COLO829 (cell line): ENCODE measurements at regions not wholly inside any gene's neighbourhood (a gene's known extent, or its start where the extent isn't known, plus 50 kb on each side); places are given as distances from the start of the nearest gene placed in this dataset.
"Not testable (repeated sequence)": the region's sequence is repeated elsewhere in the genome, so short reads cannot be mapped to it uniquely, and the experiment has no call there.

Experiments used
- DNase-seq: peaks from one replicate; pipeline ENCODE4 v3.0.0; 2012; ENCODE audit warnings: low spot score

- no peak for DNase-seq
Observed at GRCh38 chr12:46884362-46884761, 58.6 kb upstream of the SLC38A4 start.

GRCh38 chr12:46886541-46887041 lies 60.8 kb upstream of the SLC38A4 start:
- no peak for DNase-seq

DNA sequence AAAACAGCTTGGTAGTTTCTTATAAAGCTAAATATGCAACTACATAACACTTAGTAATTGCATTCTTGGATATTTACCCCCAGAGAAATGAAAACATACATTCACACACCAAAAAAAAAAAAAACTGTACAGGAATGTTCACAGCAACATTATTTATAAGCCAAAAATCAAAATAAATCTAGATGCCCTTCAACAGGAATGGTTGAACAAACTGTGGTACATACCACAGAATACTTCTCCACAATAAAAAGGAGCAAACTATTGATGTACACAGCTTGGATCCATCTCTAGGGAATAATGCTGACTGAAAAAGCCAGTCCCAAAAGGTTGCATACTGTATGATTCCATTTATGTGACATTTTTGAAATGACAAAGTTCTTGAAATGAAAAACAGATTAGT lies 62.1 kb upstream of the SLC38A4 start:
- DNase-seq = no peak

DNA sequence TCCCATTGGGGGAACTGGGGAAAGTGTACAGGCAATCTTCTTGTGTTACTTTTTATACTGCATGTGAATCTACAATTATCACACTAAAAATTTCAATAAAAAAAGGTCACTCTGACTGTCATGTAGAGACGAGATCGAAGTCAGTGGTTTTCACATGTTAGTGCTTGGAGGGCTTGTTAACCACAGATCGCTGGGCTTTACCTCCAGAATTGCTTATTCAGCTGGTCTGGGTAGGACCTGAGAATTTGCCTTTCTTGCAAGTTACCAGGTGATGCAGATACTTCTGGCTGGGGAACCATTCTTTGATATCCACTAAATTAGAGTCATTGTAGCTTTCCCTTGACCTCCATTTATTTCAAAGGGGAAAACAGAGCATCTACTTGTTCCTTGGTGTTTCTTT lies 62.8 kb upstream of the SLC38A4 start:
- DNase-seq = no peak

DNA sequence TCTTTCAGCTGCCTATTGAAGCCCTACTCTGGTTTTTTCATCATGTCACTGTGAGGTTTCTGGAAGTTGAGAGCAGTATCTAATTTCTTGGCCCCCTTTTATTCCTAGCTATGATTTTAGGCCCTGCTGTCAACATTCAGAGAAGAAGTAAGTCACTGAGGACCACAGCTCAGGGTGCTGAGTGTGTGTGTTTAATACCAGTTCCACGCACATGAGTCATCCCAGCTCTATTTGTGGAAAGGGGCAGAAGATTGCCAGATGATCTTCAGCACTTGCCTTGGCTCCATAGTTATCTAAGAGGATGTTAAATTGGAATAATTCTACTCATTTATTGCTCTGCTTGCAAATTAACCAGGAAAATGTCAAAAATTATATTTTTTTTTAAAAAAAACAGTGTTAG lies 65.5 kb upstream of the SLC38A4 start:
- DNase-seq = no peak

DNA sequence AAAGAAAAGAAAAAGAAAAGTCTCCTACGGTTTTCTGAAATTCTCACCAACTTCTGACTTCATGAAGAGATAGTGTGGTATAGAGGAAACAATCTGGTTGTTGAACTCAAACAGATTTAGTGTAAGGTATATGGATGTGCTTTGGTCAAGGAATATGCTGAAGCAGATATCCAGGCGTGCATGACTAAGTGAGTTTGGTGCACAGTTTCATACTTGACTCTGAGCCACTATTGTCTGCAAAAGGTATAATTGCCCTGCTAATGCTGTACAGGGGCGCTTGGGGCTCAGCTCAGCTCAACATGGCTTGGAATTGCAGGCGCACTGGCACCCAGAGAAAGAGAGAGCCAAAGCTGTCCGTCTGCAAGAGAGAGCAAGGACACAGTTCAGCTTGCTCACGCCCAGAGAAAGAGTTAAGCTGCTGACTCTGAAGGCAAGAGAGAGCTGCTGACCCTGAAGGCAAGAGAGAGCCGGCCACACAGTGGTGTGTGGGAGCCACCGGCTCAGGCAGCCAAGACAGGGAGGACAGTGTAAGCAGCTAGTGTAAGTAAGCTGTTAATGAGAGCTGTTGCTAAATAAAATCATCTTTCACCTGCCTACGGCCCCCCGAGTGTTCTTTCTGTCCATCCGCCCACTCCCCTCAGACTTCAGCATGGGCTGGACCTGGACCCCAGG lies 66.4 kb upstream of the SLC38A4 start:
- DNase-seq = no peak

- DNase-seq = no peak
Observed at GRCh38 chr12:46892887-46893286, 67.1 kb upstream of the SLC38A4 start.

GRCh38 chr12:46893434-46893833 lies 67.6 kb upstream of the SLC38A4 start:
- no peak for DNase-seq

- no peak for DNase-seq
Observed at GRCh38 chr12:46895726-46896125, 69.9 kb upstream of the SLC38A4 start.

- DNase-seq = no peak
Observed at GRCh38 chr12:46896680-46897079, 70.9 kb upstream of the SLC38A4 start.

DNA sequence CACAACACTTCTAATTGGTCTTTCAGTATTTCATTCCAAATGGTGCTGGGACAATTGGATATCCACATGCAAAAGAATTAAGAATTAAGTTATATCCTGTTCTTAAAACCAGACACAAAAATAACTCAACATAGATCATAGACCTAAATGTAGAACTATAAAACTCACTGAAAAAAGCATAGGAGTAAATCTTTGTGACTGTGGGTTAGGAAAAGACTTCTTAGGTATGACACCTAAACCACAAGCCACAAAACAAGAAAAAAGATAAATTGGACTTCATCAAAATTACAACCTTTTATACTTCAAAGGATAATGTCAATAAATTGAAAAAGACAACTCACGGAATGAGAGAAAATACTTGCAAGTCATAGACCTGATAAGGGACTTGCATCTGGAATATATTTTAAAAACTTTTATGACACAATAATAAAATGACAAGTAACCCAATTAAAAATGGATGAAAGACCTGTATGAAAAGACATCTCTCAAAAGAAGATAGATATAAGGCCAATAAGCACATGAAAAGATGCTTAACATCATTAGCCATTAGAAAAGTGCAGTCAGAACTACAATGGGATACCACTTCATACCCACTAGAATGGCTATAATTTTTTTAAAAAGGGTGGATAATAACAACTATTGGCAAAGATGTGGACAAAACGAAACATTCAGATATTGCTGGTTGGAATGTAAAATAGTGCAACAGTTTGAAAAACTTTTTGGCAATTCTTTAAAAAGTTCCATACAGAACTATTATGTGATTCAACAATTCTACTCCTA lies 72.5 kb upstream of the SLC38A4 start:
- no peak for DNase-seq

GRCh38 chr12:46898989-46899388 lies 73.2 kb upstream of the SLC38A4 start:
- no peak for DNase-seq

- no peak for DNase-seq
Observed at GRCh38 chr12:46900734-46901463, 75.1 kb upstream of the SLC38A4 start.

- DNase-seq = no peak
Observed at GRCh38 chr12:46901464-46902205, 75.8 kb upstream of the SLC38A4 start.

DNA sequence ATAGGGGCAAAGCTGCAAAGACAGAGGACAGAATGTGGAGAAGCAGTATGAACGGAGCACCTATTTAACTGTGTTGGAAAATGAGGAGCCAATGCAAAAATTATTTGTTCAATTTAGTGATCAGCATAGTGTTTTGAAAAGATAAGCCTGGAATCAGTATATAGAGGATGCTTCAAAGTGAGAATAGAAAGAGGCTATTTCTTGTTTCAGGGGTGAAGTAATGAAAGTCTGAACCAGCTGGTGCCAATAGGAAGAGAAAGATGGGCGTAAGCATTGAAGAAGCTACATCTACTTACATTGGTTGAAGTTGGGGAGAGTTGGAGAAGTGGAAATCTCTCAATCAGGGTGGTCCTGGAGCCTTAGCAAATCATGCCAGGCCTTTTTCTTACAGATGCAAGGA lies 77.3 kb upstream of the SLC38A4 start:
- DNase-seq = no peak

- no peak for DNase-seq
Observed at GRCh38 chr12:46904406-46905238, 78.8 kb upstream of the SLC38A4 start.

DNA sequence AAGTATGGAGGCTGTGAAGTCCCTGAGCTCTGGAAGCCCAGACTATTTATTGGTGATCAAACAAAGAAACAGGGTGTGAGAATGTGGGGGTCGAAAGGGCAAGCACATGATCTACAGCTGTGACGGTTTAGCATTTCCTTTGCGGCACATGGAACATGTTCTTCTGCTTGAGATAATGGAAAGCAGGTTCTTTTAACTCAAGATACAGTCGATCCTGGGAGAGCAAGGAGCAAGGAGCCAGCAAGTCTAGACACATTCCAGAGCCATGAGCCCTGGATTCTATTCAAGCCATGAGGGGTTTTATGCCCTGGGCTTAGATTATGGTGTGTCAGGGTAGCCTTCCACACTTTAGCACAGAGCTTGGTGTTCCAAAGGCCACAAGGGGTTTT lies 79.4 kb upstream of the SLC38A4 start:
- DNase-seq = not testable (repeated sequence)

DNA sequence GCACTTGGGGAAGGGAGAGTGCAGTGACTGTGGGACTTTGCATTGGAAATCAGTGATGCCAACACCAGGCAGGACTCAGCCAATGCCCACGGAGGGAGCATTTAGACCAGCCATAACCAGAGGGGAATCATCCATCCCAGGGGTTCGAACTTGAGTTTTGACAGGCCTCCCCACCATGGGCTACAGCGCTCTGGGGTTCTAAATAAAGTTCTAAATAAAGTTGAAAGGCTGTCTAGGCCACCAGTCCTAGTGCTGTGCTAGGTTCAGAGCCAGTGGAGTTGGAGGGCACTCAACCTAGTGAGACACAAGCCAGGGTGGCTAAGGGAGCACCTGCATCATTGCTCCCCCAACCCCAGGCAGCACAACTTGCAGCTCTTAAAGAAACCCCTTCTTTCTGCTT lies 82.0 kb upstream of the SLC38A4 start:
- no peak for DNase-seq

DNA sequence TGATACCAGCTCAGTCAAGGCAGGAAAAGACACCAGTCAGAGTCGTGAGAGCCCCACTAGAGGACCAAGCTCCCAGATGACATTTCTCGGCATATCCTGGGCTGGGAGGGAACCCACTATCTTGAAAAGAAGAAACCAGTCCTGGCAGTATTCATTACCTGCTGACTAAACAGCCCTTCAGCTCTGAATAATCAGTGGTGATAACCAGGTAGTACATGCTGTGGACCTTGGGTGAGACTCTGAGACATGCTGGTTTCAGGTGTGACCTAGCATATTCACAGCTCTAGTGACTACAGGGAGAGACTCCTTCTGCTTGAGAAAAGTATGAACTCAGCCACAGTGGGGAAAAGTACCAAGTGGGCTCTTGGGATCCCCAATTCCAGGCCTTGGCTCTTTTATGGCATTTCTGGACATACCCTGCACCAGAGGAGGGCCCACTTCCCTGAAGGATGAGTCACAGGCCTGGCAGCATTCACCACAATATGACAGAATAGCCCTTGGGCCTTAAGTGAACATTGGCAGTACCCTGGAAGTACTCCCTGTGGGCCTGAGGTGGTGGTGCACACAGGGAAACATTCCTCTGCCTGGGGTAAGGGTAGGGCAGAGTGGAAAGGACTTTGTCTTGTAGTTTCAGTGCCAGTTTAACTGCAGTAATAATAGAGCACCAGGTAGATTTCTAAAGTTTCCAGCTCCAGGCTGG lies 82.6 kb upstream of the SLC38A4 start:
- no peak for DNase-seq

DNA sequence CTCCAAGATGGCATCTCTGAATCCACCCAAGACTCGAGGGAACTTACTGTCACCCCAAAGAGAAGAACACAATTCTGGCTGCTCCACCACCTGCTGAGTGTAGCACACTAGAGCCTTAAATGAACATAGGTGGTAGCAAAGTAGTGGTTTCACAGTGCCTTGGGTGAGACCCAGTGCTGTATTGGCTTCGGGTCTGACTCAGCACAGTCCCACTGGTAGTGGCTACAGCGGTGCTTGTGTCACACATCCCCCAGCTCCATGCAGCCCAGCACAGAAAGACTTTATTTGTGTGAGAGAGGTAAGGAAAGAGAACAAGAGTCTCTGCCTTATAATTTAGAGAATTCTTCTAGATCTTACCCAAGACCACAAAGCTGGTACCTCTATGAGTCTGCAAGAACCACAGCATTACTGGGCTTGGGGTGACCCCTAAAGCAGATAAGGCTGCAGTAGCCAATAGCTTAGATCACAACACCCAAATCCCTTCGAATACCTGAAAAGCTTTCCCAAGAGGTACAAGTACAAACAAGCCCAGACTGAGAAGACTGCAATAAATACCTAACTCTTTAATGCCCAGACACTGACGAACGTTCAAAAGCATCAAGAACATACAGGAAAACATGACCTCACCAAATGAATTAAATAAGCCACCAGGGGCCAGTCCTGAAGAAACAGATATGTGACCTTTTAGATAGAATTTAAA lies 83.3 kb upstream of the SLC38A4 start:
- no peak for DNase-seq
